GM19324 (cell line): ENCODE measurements at regions not wholly inside any gene's neighbourhood (a gene's known extent, or its start where the extent isn't known, plus 50 kb on each side); places are given as distances from the start of the nearest gene placed in this dataset.
"Not testable (repeated sequence)": the region's sequence is repeated elsewhere in the genome, so short reads cannot be mapped to it uniquely, and the experiment has no call there.

Source experiments
- ATAC-seq: cut with Tn5 transposase; IDR thresholded peaks from one replicate; pipeline ENCODE4 v1.9.1; 2021; ENCODE audit warnings: mild to moderate bottlenecking, moderate library complexity; ENCODE audit not compliant: unreplicated experiment, low FRiP score

- no peak for ATAC-seq
These were observed 739.5 kb upstream of the SLC39A10 start for GRCh38 chr2:194917519-194917918.

- no peak for ATAC-seq
These were observed 741.5 kb upstream of the SLC39A10 start for GRCh38 chr2:194915485-194915884.

- no peak for ATAC-seq
These were observed 749.5 kb upstream of the SLC39A10 start for GRCh38 chr2:194907569-194907968.

GRCh38 chr2:194896871-194897270 is 760.2 kb upstream of the SLC39A10 start:
- ATAC-seq: no peak

- ATAC-seq: no peak
These were observed 773.3 kb upstream of the SLC39A10 start for GRCh38 chr2:194883711-194884110.

GRCh38 chr2:194870974-194871535 is 786.0 kb upstream of the SLC39A10 start:
- no peak for ATAC-seq

- ATAC-seq: no peak
These were observed 789.7 kb upstream of the SLC39A10 start for GRCh38 chr2:194867328-194867727.

GRCh38 chr2:194854941-194855340 is 802.1 kb upstream of the SLC39A10 start:
- no peak for ATAC-seq

- ATAC-seq: no peak
These were observed 814.2 kb upstream of the SLC39A10 start for GRCh38 chr2:194842871-194843270.

GRCh38 chr2:194834371-194834770 is 822.7 kb upstream of the SLC39A10 start:
- ATAC-seq: not testable (repeated sequence)

GRCh38 chr2:194826241-194826640 is 830.8 kb upstream of the SLC39A10 start:
- no peak for ATAC-seq

- ATAC-seq: no peak
These were observed 832.6 kb upstream of the SLC39A10 start for GRCh38 chr2:194824450-194824849.

GRCh38 chr2:194822657-194823056 is 834.4 kb upstream of the SLC39A10 start:
- no peak for ATAC-seq

GRCh38 chr2:194822097-194822496 is 834.9 kb upstream of the SLC39A10 start:
- no peak for ATAC-seq

- no peak for ATAC-seq
These were observed 837.7 kb upstream of the SLC39A10 start for GRCh38 chr2:194819367-194819766.

GRCh38 chr2:194815475-194815874 is 841.6 kb upstream of the SLC39A10 start:
- ATAC-seq: no peak

- no peak for ATAC-seq
These were observed 854.4 kb upstream of the SLC39A10 start for GRCh38 chr2:194802589-194802988.

GRCh38 chr2:194787071-194787470 is 870.0 kb upstream of the SLC39A10 start:
- not testable (repeated sequence) for ATAC-seq

GRCh38 chr2:194771394-194771793 is 885.6 kb upstream of the SLC39A10 start:
- not testable (repeated sequence) for ATAC-seq

- ATAC-seq: no peak
These were observed 888.0 kb upstream of the SLC39A10 start for GRCh38 chr2:194769030-194769429.

GRCh38 chr2:194765723-194766122 is 891.3 kb upstream of the SLC39A10 start:
- no peak for ATAC-seq

- no peak for ATAC-seq
These were observed 906.1 kb upstream of the SLC39A10 start for GRCh38 chr2:194750926-194751325.

- no peak for ATAC-seq
These were observed 911.4 kb upstream of the SLC39A10 start for GRCh38 chr2:194745557-194746146.
